Activated T-helper 1 cell treated with anti-CD3 and anti-CD28 coated beads, Interleukin-12 subunit alpha, Interleukin-12 subunit beta, Interleukin-2, Interleukin-4 antibody, amounts not matched to agents 30 ng/mL and 10 ng/mL and 1 ng/mL, durations not matched to agents 14 hours and 24 hours and 36 hours (primary cell): ENCODE measurements at regions not wholly inside any gene's neighbourhood (a gene's known extent, or its start where the extent isn't known, plus 50 kb on each side); places are given as distances from the start of the nearest gene placed in this dataset.

Source experiments
- DNase-seq: peaks from one replicate; pipeline ENCODE4 v3.0.0; 2021; ENCODE audit warnings: low spot score
- H3K27ac Mint-ChIP-seq: one replicate; pipeline ENCODE4 v1.8.0; 2021; ENCODE audit warnings: mild to moderate bottlenecking, mixed read lengths
- H3K27me3 Mint-ChIP-seq: one replicate; pipeline ENCODE4 v1.8.0; 2022; ENCODE audit warnings: mild to moderate bottlenecking, moderate library complexity, mixed read lengths; ENCODE audit not compliant: insufficient read depth
- H3K36me3 Mint-ChIP-seq: one replicate; pipeline ENCODE4 v1.8.0; 2021; ENCODE audit warnings: low read depth, mixed read lengths
- H3K4me1 Mint-ChIP-seq: one replicate; pipeline ENCODE4 v1.8.0; 2021; ENCODE audit warnings: low read depth, mixed read lengths
- H3K4me3 Mint-ChIP-seq: one replicate; pipeline ENCODE4 v1.8.0; 2021; ENCODE audit warnings: mild to moderate bottlenecking, moderate library complexity, mixed read lengths
- H3K9me3 Mint-ChIP-seq: one replicate; pipeline ENCODE4 v1.8.0; 2021; ENCODE audit warnings: mixed read lengths
- intact Hi-C: fragments of 100-400 bp; cut with micrococcal nuclease; formaldehyde crosslinking; loops from one replicate; pipeline ENCODE4 v1.15.1; 2024

DNA sequence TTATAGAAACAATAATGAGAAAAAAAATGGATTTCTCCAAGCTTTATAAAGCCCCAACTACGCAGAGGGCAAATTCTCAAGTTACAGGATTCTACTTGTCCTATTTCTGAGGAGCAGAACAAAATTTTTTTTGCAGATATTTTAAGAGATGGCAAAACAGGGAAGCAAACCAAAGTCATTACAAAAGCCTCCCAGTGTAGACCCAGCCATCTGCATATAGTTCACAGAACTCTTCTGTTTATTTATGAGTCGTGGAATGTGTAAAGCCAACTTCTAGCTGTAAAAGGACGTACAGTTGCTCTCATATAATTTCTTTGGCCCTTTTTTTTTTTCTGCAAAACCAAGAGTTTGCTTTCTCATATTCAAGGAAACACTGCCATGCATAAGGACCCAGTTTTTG is 120.4 kb downstream of the PCDH7 start:
- Mint-ChIP-seq H3K4me3 (no peak overlapping the region), H3K27me3 (no peaks in the 10 kb centered on the region), H3K9me3 (peaks cover 4% of the 10 kb centered on the region), H3K4me1 (no peaks in the 10 kb centered on the region), H3K36me3 (no peaks in the 10 kb centered on the region), H3K27ac (no peak overlapping the region)
- intact Hi-C loops, result no loop called here
- no peak for DNase-seq

DNA sequence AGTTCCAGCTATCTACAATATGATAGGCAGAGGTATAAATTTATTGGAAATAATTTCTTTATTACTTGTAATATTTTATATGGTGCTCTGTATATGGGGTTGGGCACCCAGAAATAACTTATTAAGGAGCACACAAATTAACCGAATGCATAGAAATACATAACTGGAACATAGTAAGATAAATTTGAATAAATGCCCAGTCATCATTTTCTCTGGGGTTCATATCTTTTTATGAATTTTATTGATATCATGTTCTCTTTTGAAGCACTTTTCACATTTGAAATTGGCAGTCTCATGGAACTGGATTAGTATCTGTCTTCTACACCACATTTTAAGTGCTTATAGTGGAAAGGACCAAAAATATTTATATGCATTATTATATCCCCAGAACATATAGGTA is 122.0 kb downstream of the PCDH7 start:
- DNase-seq, result no peak
- intact Hi-C loops, result no loop called here
- no peak overlapping the region for H3K4me3 Mint-ChIP-seq
- no peak overlapping the region for H3K27ac Mint-ChIP-seq
- peaks cover 4% of the 10 kb centered on the region for H3K9me3 Mint-ChIP-seq
- no peaks in the 10 kb centered on the region for H3K4me1 Mint-ChIP-seq
- no peaks in the 10 kb centered on the region for H3K27me3 Mint-ChIP-seq
- no peaks in the 10 kb centered on the region for H3K36me3 Mint-ChIP-seq

DNA sequence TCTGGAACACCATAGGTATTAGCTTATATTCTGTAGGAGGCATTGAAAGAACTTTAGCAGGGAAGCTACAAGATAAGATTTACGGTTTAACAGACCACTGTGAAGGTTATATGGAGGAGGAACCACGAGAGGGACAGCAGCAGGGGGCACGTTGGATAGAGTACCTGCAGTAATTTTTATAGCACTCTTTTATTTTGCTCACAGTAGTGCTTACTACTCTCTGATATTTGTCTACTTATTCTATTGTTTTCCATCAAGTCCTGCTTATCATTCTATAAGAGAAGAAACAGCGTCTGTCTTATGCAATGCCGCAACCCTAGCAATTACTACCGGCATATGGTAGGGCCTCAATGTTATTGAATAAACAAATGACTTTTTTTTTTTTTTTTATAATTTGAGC is 122.5 kb downstream of the PCDH7 start:
- no peaks in the 10 kb centered on the region for H3K36me3 Mint-ChIP-seq
- H3K9me3 Mint-ChIP-seq, result peaks cover 4% of the 10 kb centered on the region
- DNase-seq, result no peak
- H3K4me1 Mint-ChIP-seq, result no peaks in the 10 kb centered on the region
- intact Hi-C loops, result no loop called here
- H3K27ac Mint-ChIP-seq, result no peak overlapping the region
- H3K4me3 Mint-ChIP-seq, result no peak overlapping the region
- no peaks in the 10 kb centered on the region for H3K27me3 Mint-ChIP-seq

DNA sequence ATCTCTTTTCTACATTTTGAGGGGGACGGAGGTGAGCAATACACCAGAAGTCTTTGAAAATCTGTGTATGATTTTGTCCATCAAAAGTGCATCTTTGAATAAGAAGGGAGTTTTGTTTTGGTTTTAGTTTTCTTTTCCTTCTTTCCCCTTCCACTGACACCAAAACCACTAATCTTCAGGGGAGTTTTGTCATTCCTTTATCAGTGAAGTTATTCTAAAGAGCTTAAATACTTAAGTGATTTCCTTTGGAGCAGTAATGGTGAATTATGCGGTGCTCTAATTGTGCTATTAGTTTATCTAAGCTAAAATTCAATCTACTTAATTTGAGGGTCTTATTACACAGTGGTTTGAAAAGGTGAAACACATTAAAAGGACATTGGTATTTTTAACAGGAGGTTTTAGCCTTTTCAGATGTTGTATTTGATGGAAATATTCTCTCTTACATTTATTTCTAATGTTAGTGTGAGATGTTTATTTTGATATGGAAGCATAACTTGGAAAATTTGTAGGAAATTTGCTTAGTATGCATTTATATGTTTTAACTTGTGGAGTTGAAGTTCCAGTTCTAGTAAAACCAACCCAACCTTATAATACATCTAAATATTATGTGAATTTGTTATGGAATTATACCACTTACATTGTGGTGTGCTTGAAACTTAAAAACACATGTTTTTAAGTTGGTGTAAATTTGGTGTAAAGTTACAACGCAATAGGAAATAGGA is 124.9 kb downstream of the PCDH7 start:
- DNase-seq, result no peak
- H3K4me1 Mint-ChIP-seq, result no peaks in the 10 kb centered on the region
- no peak overlapping the region for H3K4me3 Mint-ChIP-seq
- no peaks in the 10 kb centered on the region for H3K36me3 Mint-ChIP-seq
- H3K27me3 Mint-ChIP-seq, result no peaks in the 10 kb centered on the region
- peaks cover 4% of the 10 kb centered on the region for H3K9me3 Mint-ChIP-seq
- H3K27ac Mint-ChIP-seq, result no peak overlapping the region
- intact Hi-C loops, result no loop called here

DNA sequence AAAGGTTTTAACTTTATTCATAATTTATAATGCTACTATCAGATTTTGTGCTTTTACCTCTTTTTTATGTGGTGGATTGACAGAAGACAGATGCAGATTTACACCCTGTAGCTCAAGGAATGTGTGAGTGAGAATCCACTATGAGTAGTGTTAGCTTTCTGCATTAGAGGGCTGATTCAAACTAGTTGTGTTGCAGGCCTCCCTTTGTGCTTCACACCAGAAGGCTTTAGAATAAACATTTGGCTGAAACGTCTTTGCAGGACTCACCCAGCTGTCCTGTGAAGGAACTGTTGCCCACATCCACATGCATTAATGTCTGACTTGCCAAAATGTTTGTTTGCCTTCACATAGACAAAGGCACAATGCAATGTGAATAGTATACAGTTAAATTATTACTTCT is 127.0 kb downstream of the PCDH7 start:
- Mint-ChIP-seq H3K27me3 (no peaks in the 10 kb centered on the region), H3K4me3 (no peak overlapping the region), H3K27ac (no peak overlapping the region), H3K36me3 (no peaks in the 10 kb centered on the region), H3K9me3 (peaks cover 4% of the 10 kb centered on the region), H3K4me1 (no peaks in the 10 kb centered on the region)
- intact Hi-C loops, result no loop called here
- no peak for DNase-seq

DNA sequence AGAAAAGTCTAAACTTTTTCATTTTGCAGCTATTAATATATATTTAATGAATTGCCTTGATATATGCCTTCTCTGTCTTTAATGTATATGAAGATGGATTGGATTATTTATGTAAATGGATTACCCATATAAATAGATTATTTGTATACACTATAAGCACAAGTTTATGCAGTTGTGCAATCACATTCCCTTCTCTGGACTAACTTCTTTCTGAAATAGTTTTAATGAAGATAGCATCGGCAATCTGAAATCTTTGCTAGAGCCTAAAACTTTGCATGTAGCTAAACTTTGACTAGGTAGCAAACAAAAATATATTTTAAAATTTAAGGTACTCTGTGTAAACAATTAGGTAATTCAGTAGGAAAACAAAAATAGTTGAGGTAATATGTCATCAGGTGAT is 127.8 kb downstream of the PCDH7 start:
- Mint-ChIP-seq H3K27me3 (no peaks in the 10 kb centered on the region), H3K36me3 (no peaks in the 10 kb centered on the region), H3K4me1 (no peaks in the 10 kb centered on the region), H3K27ac (no peak overlapping the region), H3K4me3 (no peak overlapping the region), H3K9me3 (no peaks in the 10 kb centered on the region)
- DNase-seq, result no peak
- intact Hi-C loops, result no loop called here

DNA sequence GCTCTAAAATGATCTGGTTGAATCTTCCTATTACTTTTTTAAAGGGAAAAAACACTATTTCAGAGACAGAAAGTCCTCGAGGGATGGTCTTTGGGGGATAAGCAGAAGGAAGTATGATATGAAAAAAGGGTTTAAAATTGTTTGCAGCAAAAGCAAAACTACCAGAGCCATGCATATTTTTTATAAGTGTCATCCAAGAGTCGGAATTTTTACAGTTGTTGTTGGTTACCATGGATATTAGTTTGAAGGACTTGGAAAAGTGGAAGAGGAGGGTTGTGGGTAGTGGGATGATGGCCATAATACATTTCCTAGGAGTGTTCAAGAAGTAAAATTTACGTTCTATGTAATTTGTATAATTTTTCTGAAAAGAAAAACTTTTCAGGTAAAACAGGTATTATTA is 134.4 kb downstream of the PCDH7 start:
- H3K27ac Mint-ChIP-seq, result no peak overlapping the region
- DNase-seq, result no peak
- no peaks in the 10 kb centered on the region for H3K36me3 Mint-ChIP-seq
- H3K9me3 Mint-ChIP-seq, result peaks cover 11% of the 10 kb centered on the region
- no peaks in the 10 kb centered on the region for H3K27me3 Mint-ChIP-seq
- H3K4me1 Mint-ChIP-seq, result no peaks in the 10 kb centered on the region
- intact Hi-C loops, result no loop called here
- H3K4me3 Mint-ChIP-seq, result no peak overlapping the region

DNA sequence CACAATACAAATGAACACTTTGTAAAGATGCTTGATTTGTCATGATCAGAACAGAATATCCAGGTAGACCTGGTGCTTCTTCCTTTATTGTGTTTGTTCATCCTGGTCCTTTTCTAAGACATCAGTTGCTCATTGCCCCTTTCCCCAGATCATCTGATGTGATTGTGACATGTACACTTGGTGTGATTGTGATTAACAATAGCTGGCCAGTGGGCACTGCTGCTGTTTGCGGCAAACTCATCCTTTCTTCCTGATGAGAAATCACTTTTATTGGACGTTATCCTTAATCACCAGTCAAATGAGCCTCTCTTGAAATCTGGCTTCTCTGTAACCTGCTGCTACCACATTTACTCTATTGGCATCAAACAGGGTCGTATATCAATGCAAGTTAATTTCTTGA is 135.1 kb downstream of the PCDH7 start:
- Mint-ChIP-seq H3K36me3 (no peaks in the 10 kb centered on the region), H3K27me3 (no peaks in the 10 kb centered on the region), H3K4me3 (no peak overlapping the region), H3K27ac (no peak overlapping the region), H3K9me3 (peaks cover 11% of the 10 kb centered on the region), H3K4me1 (no peaks in the 10 kb centered on the region)
- intact Hi-C loops, result no loop called here
- DNase-seq, result no peak

DNA sequence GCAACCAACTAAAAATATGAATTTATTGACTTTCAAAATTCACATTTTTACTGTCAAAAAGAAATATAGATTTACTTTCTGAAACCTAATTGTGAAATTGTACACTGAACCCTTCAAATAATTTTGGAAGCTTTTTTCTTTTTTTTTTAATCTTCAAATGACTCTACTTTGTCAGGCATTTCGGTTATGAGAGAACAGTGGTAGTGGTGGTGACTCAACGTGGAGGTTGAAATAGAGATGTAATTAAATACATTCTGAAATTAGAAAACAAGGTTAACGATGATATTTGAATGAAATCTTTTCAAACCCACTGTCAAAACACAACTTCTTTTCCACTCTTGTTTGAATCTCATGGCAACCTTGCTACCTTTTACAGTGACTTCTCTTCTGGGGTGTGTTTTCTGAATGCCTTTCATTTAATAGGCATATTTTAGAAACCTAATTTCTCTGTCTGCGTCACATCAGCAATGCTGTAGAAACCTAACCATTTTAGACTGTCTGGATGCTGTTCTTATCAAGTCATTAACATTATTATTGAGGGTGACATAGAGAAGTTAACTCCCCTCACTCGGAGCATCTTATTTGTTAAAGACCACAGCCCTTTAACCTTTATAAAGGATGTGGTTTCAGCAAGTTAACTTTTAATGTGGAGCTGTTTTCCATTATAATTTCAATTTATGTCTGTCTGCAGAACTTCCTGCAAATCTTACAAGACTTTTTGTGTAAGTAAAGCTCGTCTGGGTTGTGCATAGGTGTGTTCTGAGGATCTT is 136.8 kb downstream of the PCDH7 start:
- Mint-ChIP-seq H3K27ac (no peak overlapping the region), H3K4me3 (no peak overlapping the region), H3K36me3 (no peaks in the 10 kb centered on the region), H3K4me1 (no peaks in the 10 kb centered on the region), H3K9me3 (peaks cover 11% of the 10 kb centered on the region), H3K27me3 (no peaks in the 10 kb centered on the region)
- intact Hi-C loops, result no loop called here
- DNase-seq, result no peak

DNA sequence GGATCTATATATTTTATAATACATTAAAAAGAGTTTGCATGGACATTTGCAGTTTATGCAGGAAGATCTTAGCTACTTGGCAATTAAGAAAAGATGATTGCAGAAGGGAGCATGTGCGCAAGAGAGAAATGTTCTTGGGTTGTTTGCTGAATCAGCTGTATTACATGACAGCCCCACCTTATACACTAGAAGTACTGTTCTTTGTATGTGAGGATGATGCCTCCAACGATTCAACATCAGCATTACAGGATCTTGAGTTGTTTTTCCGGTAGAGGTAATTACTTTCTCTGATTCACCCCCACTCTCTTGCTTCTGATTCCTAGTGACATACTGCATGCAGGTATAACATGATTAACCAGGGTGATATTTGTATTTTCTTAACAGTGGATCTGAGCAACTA is 140.8 kb downstream of the PCDH7 start:
- peaks cover 3% of the 10 kb centered on the region for H3K9me3 Mint-ChIP-seq
- intact Hi-C loops, result no loop called here
- no peaks in the 10 kb centered on the region for H3K4me1 Mint-ChIP-seq
- no peak overlapping the region for H3K27ac Mint-ChIP-seq
- no peaks in the 10 kb centered on the region for H3K36me3 Mint-ChIP-seq
- no peak for DNase-seq
- no peaks in the 10 kb centered on the region for H3K27me3 Mint-ChIP-seq
- H3K4me3 Mint-ChIP-seq, result no peak overlapping the region

DNA sequence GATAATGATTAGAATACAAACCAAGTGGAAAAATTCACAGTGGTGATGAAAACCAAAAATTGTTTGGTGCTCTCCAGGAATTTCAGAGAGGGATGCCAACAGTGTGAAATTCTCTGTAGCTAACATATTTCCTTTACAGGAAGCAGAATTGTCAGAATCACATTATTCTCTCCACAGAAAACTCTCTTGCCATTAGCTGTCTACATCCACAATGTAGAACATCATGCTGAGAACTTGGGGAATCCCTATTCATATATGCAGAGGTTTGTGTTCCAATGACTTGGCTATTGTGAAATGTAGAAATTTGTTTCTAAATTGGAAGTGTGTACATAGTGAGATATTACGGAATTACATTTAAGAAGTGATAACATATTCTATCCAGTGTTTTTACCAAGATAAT is 142.0 kb downstream of the PCDH7 start:
- no peak overlapping the region for H3K4me3 Mint-ChIP-seq

DNA sequence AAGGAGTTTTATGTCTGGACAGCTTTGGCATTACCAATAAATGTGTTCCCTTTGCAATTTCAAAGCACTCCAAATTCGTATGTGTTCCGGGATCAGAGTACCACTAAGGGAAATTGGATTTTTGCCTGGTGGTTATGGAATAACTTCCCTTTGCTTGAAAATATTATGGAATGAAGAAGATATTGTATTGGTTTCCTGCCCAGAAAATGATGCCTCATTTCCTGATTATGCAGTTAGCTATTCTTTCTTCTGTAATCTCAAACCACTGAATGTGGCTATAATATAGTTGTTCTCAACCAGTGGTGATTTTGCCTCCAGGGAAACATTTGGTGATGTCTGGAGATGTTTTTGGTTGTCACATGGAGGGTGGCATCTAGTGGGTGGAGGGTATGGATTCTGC is 142.9 kb downstream of the PCDH7 start:
- Mint-ChIP-seq H3K4me3 (no peak overlapping the region), H3K36me3 (no peaks in the 10 kb centered on the region), H3K27ac (no peak overlapping the region), H3K27me3 (no peaks in the 10 kb centered on the region), H3K4me1 (no peaks in the 10 kb centered on the region), H3K9me3 (peaks cover 3% of the 10 kb centered on the region)
- intact Hi-C loops, result no loop called here
- no peak for DNase-seq

More for the DNA sequence above, 142.0 kb downstream of the PCDH7 start:
- no peak overlapping the region for H3K27ac Mint-ChIP-seq
- no peaks in the 10 kb centered on the region for H3K36me3 Mint-ChIP-seq
- H3K4me1 Mint-ChIP-seq, result no peaks in the 10 kb centered on the region
- no peak for DNase-seq
- intact Hi-C loops, result no loop called here
- H3K9me3 Mint-ChIP-seq, result peaks cover 3% of the 10 kb centered on the region
- H3K27me3 Mint-ChIP-seq, result no peaks in the 10 kb centered on the region

DNA sequence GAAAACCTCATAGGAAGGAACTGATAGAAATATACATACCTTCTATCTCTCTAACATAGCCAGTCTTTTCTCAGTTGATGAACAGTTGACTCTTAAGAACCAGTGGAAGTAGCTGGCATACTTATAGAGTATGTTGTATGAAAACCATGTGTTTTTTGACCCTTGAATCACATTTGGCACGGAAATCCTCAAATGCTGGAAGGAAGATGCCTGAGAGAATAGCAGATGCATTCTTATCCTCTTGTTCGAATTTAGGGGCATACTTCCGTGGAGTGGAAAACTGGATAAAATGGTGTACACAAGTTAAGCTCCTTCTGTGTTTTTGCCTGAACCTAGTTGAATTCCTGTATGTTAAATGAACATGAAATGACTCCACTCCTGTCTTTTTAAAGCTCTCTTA is 145.5 kb downstream of the PCDH7 start:
- H3K36me3 Mint-ChIP-seq, result no peaks in the 10 kb centered on the region
- intact Hi-C loops, result no loop called here
- no peaks in the 10 kb centered on the region for H3K4me1 Mint-ChIP-seq
- peaks cover 3% of the 10 kb centered on the region for H3K9me3 Mint-ChIP-seq
- no peak overlapping the region for H3K4me3 Mint-ChIP-seq
- no peak for DNase-seq
- H3K27me3 Mint-ChIP-seq, result no peaks in the 10 kb centered on the region
- no peak overlapping the region for H3K27ac Mint-ChIP-seq
